IPS-NIHi7 (cell line): ENCODE measurements at regions not wholly inside any gene's neighbourhood (a gene's known extent, or its start where the extent isn't known, plus 50 kb on each side); places are given as distances from the start of the nearest gene placed in this dataset.
A peak's percentile ranks its signal among the peaks of the same experiment; 100 is the strongest.
"Not testable (repeated sequence)": the region's sequence is repeated elsewhere in the genome, so short reads cannot be mapped to it uniquely, and the experiment has no call there.

Experiments used
- DNase-seq: peaks from one replicate; pipeline ENCODE4 v3.0.0; 2012; ENCODE audit warnings: mixed read lengths; ENCODE audit errors: extremely low spot score

DNA sequence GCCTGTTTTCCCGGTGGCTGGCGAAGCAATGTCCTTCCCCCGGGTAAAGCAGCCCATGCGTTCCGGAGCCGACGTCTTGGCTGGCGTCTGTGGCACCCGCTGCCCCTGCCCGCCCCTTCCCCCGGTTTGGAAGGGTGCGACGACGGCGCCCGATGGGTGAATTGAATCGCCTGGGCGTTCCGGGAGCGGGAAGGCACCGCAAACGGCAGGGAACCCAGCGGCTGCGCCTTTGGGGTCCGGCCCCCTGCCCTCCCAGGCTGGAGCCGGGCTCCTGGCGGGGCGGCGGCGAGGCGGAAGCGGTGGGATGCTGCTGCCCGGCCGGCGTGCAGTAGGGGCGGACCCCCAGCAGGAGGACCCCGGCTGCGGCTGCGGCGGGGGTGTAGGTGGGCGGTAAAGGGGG lies 123.6 kb upstream of the RHOU start:
- not testable (repeated sequence) for DNase-seq

DNA sequence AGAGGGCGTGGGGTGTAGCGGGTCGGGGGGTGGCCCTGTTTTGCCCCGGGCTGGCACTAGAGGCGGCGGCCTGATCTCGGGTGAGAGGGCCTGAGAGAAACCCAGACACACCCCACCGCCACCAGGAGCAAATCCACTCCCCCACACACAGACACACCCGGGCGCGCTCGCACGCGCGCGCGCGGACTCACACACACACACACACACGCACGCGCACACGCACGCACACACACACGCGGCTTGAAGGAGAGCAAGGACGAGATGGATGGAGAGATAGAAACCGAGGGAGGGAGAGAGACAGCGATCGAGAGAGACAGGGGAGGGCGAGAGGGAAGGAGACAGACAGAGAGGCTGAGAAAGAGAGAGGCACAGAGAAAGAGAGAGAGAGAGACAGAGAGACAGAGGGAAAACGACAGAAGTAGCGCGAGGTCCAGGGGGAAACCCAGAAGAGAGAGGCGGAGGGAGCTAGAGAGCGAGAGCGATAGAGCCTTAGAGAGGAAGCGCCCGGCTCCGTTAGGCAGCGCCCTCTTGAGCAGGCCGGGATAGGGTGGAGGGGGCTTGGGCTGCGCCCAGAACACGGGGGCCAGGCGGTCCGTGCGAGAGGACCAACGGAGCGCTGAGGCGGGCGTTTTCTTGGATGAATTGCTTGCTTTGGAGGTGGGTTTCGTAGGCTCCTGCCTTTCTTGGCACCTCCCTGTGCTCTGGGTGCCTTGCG lies 113.1 kb upstream of the RHOU start:
- not testable (repeated sequence) for DNase-seq

DNA sequence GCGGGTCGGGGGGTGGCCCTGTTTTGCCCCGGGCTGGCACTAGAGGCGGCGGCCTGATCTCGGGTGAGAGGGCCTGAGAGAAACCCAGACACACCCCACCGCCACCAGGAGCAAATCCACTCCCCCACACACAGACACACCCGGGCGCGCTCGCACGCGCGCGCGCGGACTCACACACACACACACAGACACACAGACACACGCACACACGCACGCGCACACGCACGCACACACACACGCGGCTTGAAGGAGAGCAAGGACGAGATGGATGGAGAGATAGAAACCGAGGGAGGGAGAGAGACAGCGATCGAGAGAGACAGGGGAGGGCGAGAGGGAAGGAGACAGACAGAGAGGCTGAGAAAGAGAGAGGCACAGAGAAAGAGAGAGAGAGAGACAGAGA lies 108.8 kb upstream of the RHOU start:
- not testable (repeated sequence) for DNase-seq

DNA sequence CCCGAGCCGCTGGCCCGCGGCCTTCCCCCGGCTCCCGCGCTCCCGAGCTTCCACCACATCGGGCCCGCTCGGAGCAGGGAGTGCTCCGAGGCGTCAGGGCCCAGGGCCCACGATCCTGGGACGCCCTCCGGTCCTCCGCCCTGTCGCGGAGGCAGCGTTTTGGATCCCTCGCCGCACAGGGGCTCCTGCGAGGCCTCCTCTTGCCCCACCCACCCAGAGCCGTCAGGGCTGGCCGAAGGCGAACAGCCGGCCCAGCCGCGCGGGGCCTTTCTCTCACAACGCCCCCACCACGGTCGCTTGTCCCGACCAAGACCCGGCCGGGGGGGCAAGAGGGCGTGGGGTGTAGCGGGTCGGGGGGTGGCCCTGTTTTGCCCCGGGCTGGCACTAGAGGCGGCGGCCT lies 102.4 kb upstream of the RHOU start:
- not testable (repeated sequence) for DNase-seq

DNA sequence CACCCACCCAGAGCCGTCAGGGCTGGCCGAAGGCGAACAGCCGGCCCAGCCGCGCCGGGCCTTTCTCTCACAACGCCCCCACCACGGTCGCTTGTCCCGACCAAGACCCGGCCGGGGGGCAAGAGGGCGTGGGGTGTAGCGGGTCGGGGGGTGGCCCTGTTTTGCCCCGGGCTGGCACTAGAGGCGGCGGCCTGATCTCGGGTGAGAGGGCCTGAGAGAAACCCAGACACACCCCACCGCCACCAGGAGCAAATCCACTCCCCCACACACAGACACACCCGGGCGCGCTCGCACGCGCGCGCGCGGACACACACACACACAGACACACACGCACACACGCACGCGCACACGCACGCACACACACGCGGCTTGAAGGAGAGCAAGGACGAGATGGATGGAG lies 100.0 kb upstream of the RHOU start:
- not testable (repeated sequence) for DNase-seq

DNA sequence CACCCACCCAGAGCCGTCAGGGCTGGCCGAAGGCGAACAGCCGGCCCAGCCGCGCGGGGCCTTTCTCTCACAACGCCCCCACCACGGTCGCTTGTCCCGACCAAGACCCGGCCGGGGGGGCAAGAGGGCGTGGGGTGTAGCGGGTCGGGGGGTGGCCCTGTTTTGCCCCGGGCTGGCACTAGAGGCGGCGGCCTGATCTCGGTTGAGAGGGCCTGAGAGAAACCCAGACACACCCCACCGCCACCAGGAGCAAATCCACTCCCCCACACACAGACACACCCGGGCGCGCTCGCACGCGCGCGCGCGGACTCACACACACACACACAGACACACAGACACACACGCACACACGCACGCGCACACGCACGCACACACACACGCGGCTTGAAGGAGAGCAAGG lies 97.8 kb upstream of the RHOU start:
- not testable (repeated sequence) for DNase-seq

DNA sequence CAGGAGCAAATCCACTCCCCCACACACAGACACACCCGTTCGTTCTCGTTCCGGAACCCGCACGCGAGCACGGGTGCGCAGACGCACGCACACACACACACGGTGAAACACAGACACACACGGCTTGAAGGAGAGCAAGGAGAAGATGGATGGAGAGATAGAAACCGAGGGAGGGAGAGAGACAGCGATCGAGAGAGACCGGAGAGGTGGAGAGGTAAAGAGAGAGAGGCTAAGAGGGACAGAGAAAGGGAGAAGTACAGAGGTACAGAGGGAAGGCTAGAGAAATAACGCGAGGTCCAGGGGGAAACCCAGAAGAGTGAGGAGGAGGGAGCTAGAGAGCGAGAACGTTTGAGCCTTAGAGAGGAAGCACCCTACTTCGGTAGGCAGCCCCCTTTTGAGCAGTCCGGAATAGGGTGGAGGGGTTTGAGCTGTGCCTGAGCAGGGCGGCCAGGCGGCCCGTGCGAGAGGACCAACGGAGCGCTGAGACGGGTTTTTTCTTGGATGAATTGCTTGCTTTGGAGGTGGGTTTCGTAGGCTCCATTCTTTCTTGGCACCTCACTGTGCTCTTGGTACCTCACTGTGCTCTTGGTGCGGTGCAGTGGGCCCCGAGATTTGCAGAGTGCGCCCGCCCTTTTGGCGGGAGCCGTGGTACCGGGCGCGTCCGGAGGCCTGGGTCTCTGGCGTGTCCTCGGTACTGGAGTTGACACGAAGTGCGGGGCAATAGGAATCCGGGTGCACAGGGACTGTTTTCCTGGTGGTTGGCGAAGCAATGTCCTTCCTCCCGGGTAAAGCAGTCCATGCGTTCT lies 88.4 kb upstream of the RHOU start:
- no peak for DNase-seq

DNA sequence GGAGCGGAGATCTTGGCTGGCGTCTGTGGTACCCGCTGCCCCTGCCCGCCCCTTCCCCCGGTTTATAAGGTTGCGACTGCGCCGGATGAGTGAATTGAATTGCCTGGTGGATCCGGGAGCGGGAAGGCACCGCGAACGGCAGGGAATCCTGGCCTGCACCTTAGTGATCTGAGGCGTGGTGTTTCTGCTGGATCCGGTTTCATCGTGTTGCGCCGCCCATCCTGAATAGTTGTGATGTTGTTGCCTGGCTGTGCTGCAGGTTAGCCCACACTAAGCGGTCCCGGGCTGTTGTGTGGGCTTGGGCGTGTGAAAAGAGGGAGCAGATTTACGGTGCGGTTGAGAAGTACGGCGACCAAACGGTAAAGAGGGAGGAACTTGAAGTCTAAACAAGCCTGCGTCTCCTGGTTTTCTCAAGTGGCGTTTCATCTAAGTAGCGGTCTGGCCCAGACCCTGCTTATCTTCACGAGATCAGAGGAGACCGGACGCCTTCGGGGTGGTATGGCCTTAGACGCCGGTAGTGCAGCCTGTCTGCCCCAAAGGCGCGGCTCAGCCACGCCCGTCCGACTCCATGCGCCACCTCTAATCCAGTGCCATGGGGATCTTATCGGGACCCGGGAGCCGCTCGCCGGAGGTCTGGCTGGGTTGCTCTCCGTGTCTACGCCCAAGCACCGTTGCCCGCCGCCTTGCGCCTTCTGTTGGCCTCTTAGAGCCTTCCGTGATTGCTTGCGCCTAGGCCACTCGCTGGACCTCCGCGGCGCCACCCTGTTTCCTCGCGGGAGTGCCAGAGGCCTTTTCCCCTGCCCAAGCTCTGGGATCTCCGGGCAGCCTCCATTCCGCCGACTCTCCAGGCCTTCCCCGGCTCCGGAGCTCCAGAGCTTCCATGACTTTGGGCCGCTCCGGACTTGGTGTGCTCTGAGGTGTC lies 87.5 kb upstream of the RHOU start:
- DNase-seq, result peak; percentile 51

DNA sequence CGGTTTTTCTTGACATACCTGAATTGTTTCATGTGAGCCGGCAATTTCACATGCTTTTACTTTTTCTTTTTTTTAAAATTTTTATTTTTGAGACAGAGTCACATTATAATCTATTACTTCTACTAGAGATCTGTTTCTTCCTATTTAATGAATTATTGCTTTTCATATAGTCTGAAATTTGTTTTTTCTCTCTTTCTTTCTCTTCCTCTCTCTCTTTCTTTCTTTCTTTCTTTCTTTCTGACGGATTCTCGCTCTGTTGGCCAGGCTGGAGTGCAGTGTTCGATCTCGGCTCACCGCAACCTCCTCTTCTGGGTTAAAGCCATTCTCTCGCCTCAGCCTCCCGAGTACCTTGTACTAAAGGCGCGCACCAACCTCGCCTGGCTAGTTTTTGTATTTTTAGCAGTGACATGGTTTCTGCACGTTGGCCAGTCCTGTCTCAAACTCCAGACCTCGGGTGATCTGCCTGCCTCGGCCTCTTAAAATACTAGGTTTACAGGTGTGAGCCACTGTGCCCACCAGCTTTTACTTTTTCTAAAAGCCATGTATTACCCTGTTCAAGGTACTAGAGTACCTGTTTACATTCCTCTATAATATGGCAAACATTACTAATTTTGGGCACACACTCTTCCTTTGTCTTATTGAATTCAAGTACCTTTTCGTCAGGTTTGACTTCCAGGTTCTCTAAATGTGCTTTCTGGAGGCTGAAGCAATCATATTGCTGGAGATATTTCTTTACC lies 86.5 kb upstream of the RHOU start:
- no peak for DNase-seq

DNA sequence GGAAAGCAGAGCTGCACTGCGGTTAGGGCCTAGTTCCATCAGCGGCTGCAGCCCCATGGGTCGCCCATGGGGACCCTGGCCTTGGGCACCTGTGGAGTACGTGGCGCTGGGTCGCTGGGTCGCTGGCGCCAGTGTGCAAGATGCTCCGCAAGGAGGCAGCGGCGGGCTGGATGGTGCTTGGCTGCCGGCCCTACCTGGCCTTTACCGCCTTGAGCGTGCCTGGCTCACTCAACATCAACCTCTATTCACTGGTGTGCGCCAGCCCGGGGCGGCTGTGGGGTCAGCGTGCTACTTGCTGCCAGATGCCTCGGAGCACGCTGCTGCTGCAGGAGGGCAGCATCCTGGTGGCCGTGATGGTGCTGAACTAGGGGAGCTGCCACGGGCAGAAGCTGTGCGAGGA lies 85.1 kb upstream of the RHOU start:
- peak; percentile 37 for DNase-seq

DNA sequence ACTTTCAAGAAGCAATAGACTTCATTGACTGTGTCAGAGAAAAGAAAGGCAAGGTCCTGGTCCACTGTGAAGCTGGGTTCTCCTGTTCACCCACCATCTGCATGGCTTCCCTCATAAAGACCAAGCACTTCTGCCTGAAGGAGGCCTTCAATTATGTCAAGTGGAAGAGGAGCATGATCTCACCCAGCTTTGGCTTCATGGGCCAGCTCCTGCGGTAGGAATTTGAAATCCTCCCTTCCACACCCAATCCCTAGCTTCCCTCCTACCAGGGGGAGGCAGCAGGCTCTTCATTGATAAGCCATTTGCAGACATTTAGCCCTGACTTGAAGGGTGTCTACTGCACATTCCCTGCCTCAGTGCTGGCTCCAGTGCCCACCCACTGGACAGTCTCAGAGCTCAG lies 84.3 kb upstream of the RHOU start:
- no peak for DNase-seq

DNA sequence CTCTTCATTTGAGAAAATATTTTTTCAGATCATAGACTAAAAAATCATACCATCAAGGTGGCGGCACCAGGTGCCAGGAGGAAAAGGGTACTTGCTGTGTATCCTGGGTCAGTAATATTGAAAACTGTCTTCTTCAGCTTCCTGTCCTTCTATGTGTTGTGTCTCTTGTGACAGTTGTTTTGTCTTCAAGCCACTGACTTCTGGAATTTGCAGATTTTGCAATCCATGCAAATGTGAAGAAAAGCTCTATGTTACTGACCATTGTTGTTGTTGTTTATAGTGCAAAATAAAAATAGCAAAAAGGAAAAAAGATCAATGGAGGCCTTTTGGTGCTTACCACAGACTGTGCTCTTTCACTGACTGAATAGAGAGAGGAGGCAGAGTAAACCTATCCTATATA lies 83.2 kb upstream of the RHOU start:
- no peak for DNase-seq

DNA sequence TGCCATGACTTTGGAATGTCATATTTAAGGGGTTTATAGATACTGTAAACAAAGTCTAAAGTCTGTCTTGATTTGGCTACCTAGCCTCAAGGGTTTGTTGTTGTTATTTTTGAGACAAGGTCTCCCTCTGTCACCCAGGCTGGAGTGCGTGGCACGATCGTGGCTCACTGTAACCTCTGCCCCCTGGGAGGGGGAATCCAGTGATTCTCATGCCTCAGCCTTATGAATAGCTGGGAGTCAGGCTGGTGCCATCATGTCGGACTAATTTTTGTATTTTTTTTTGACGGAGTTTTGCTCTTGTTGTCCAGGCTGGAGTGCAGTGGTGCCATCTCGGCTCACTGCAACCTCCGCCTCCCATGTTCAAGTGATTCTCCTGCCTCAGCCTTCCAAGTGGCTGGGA lies 82.2 kb upstream of the RHOU start:
- not testable (repeated sequence) for DNase-seq

DNA sequence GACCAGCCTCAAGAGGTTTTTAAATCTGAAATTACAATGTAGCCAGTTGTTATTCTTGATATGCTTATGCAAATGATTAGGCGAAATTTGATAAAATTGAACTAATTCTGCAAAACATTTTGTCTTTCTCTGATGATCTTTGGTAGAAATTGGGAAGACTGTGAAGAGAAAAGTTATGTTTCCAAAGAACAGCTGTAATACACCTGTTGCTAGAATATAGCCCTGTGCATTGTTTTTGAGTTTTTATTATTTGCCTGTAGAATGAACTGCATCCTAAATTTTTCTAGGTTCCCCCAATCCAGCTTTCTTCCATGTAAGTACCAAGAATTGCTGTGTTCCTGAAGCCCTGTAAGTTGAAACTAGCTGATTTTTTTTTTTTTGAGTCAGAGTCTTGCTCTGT lies 81.5 kb upstream of the RHOU start:
- DNase-seq, result no peak

DNA sequence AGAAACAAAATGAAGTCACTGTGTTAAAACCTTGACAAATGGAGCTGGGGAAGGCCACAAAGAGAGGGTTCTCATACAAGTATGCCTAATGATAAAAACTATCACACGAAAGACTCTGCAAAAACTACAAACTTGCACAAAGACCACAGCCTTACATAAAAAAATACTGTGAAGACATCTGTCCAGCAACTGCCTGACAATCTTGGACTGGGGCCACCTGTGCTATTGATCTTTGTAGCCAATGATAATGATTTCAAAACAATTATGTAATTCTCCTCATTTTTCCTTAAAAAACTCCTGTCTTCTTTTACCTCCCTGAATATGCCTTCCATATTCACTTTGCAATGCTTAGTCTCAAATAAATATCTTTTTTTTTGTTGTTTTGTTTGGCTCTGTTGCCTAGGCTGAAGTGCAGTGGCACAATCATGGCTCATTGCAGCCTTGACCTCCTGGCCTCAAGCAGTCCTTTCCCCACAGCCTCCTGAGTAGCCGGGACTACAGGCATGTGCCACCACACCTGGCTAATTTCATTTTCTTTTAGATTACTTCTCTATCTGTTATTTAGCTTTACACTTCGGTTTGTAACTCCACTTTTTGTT lies 79.4 kb upstream of the RHOU start:
- DNase-seq, result no peak

DNA sequence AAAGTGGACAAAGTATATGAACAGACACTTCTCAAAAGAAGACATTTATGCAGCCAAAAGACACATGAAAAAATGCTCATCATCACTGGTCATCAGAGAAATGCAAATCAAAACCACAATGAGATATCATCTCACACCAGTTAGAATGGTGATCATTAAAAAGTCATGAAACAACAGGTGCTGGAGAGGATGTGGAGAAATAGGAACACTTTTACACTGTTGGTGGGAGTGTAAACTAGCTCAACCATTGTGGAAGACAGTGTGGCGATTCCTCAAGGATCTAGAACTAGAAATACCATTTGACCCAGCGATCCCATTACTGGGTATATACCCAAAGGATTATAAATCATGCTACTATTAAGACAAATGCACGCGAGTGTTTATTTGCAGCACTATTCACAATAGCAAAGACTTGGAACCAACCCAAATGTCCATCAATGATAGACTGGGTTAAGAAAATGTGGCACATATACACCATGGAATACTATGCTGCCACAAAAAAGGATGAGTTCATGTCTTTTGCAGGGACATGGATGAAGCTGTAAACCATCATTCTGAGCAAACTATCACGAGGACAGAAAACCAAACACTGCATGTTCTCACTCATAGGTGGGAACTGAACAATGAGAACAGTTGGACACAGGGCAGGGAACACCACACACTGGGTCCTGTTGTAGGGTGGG lies 73.1 kb upstream of the RHOU start:
- not testable (repeated sequence) for DNase-seq

DNA sequence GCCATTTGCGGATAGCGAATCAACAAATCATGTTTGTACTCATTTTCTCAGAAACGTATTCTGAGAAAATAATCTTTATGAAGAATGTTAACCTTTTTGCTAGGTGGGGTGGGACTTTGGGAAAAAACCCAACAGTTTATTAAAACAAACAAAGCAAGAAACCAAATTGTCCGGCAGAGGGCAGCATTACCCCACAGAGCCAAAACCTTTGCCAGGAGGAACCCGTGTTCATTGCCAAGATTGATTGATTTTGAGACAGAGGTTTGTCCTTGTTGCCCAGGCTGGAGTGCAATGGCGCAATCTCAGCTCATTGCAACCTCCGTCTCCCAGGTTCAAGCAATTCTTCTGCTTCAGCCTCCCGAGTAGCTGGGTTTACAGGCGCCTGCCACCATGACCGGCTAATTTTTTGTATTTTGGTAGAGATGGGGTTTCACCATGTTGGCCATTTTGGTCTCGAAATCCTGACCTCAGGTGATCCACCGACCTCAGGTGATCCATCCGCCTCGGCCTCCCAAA lies 70.8 kb upstream of the RHOU start:
- DNase-seq, result peak; percentile 75

DNA sequence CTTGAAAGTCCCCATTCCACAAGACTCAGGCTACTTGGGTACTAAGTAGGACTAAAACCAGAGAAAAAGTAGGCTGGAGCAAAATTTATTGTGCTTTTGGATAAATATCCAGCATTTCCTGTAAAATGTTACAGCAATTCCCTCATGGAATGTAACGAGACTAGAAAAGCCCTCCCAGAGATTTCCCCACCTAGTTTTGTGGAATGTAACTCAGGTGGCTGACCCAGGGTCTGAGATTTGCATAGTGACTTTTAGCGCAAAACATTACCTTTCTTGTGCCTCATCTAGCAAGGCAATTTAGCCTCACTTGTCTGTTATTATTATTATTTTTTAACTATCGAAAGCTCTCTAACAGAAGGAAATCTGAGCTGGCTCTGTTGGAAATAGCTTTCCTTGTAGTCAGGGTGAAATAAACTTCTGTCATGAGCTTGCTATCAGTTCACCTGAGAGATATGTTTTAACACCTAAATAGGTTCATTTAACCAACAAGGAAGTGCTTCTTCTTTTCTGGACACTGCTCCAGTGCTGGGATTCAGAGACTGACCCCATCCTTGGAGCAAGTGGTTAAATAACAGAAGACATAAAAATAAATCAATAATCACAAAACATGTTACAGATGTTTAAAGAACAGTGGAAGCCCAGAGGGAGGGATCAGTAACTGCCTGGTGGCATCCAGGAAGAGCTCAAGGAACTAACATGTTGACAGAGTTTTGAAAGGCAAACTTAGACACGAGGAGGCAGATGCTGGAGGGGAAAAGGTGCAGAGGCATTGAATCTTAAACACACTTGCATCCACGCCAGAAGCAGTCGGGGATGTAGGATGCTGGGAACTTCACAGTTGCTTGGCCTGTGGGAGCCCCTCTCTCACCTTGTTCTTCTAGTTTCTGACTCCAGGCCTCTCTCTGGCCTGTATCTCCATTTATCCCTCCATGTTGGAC lies 68.3 kb upstream of the RHOU start:
- DNase-seq, result no peak

DNA sequence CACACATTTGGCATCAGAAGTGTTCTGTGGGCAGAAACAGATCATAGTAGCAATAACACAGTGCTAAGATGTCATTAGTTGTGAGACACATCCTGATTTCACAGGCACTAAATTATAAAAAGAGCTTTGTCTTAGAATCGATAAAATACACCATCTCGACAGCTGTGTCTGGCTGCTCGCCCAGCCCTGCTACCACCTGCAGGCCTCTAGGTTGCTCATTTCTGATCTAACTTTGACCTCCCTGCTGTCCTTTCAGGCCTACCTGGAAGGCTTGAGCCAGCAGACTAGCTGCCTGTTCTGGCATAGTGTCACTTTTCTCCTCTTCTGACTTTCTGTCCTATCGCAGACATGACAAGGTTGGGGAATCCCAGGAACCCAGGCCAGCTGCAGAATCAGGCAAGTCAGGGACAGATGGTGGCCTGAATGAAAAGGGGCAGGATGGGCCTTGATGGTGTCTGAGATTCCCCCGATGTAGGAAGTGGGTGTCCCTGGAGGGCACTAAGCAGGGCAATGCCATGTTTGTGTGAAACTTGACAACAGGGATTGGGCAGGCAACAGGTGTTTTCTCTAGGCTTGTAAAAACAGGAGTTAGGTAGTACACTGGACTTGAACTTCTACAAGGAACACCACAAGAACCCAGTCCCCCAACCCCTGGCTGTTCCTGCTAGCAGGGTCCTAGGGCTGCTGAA lies 66.6 kb upstream of the RHOU start:
- DNase-seq, result no peak
